ENCODE measurements at regions not wholly inside any gene's neighbourhood (a gene's known extent, or its start where the extent isn't known, plus 50 kb on each side); places are given as distances from the start of the nearest gene placed in this dataset.

DNA sequence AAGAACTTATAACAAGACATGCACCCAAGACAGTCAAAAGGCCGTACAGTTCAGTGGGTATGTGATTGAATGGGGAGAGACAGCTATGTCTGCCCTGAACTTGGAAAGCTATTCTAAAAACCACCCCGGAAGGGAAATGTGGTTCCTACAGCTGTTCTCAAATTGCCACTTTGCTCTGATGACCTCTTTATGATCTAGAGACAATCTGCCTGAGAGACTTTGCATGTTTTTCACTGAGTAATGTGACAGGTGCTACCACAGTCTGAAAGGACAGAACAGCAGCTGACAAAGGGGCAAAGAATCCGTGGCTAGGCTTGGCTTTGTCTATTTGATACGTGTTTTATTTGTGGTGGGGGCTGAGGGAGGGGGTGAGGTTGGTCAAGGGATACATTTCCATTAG, 148.3 kb upstream of the NPHP3 start:
- WGBS (ENCODE audit: low lambda C conversion rate): 17% methylated on average over 4 of the region's 4 CpGs
- CTCF ChIA-PET: interaction anchor here (1.1 kb wide), 2 partner anchors 23 to 514 kb away, joined by 3 read pairs; no protein-coding TSS in a partner anchor
- Histone ChIP-seq H3K4me1 (ENCODE audit: control insufficient read depth in 1 of 2, insufficient read depth in 2 of 2, low read depth in 1 of 2, low read length in 1 of 2) (no peaks in the 10 kb centered on the region), H4K20me1 (ENCODE audit: insufficient read depth) (no peaks in the 10 kb centered on the region), H2AFZ (ENCODE audit: low read depth) (no peak overlapping the region), H3K9ac (no peak overlapping the region), H3K4me3 (ENCODE audit: low read depth in 2 of 2, low read length in 1 of 2) (no peak overlapping the region), H3K36me3 (replicated peaks in 1 of 2; ENCODE audit: control insufficient read depth in 1 of 2, insufficient read depth in 2 of 2, low read length in 1 of 2) (no peaks in the 10 kb centered on the region), H3K27me3 (ENCODE audit: insufficient read depth) (no peaks in the 10 kb centered on the region), H3K27ac (ENCODE audit: low read depth in 2 of 2, low read length in 1 of 2) (no peak overlapping the region), H3K79me2 (ENCODE audit: insufficient read depth) (no peaks in the 10 kb centered on the region), H3K9me2 (no peaks in the 10 kb centered on the region), H3K9me3 (no peaks in the 10 kb centered on the region), H3K4me2 (no peak overlapping the region), H3F3A (replicated peaks; ENCODE audit: insufficient read depth) (no peaks in the 10 kb centered on the region)
- POLR2A ChIA-PET: no interaction called here
- TF ChIP-seq TCF12 (IDR thresholded peaks at IDR 0.05) (no peak), NRF1 (IDR thresholded peaks at IDR 0.05; ENCODE audit: low read depth, low read length) (no peak), FOXM1 (IDR thresholded peaks at IDR 0.05; ENCODE audit: low read depth) (no peak)
- TF ChIP-seq, protein P1, sequence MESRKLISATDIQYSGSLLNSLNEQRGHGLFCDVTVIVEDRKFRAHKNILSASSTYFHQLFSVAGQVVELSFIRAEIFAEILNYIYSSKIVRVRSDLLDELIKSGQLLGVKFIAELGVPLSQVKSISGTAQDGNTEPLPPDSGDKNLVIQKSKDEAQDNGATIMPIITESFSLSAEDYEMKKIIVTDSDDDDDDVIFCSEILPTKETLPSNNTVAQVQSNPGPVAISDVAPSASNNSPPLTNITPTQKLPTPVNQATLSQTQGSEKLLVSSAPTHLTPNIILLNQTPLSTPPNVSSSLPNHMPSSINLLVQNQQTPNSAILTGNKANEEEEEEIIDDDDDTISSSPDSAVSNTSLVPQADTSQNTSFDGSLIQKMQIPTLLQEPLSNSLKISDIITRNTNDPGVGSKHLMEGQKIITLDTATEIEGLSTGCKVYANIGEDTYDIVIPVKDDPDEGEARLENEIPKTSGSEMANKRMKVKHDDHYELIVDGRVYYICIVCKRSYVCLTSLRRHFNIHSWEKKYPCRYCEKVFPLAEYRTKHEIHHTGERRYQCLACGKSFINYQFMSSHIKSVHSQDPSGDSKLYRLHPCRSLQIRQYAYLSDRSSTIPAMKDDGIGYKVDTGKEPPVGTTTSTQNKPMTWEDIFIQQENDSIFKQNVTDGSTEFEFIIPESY (IDR thresholded peaks at IDR 0.05; ENCODE audit: borderline replicate concordance, low read depth): no peak
- TF ChIP-seq, protein P2, sequence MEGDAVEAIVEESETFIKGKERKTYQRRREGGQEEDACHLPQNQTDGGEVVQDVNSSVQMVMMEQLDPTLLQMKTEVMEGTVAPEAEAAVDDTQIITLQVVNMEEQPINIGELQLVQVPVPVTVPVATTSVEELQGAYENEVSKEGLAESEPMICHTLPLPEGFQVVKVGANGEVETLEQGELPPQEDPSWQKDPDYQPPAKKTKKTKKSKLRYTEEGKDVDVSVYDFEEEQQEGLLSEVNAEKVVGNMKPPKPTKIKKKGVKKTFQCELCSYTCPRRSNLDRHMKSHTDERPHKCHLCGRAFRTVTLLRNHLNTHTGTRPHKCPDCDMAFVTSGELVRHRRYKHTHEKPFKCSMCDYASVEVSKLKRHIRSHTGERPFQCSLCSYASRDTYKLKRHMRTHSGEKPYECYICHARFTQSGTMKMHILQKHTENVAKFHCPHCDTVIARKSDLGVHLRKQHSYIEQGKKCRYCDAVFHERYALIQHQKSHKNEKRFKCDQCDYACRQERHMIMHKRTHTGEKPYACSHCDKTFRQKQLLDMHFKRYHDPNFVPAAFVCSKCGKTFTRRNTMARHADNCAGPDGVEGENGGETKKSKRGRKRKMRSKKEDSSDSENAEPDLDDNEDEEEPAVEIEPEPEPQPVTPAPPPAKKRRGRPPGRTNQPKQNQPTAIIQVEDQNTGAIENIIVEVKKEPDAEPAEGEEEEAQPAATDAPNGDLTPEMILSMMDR (IDR thresholded peaks at IDR 0.05): no peak
- TF ChIP-seq, protein P3, sequence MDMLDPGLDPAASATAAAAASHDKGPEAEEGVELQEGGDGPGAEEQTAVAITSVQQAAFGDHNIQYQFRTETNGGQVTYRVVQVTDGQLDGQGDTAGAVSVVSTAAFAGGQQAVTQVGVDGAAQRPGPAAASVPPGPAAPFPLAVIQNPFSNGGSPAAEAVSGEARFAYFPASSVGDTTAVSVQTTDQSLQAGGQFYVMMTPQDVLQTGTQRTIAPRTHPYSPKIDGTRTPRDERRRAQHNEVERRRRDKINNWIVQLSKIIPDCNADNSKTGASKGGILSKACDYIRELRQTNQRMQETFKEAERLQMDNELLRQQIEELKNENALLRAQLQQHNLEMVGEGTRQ (IDR thresholded peaks at IDR 0.05; ENCODE audit: borderline replicate concordance, low read depth, low read length): no peak
- DNase-seq: no peak

DNA sequence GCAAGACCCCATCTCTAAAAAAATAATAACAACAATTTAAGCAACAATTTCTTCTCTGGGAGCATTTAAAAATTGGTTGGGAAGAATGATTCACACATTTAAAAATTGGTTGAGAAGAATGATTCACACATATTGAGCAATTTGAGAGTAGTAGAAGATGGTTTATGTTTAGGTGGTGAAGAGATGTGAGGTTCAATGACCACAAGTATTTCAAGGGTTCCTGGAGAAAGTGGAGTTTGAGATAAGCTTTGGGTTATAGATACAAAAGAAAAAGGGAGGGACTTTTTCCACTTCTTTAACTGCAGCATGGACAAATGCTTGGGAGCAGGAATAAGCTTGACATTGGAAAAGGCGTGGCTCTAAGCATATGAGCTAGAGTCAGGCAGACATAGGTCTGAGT, 145.7 kb upstream of the NPHP3 start:
- Histone ChIP-seq H3K9me3 (no peaks in the 10 kb centered on the region), H3K4me3 (ENCODE audit: low read depth in 2 of 2, low read length in 1 of 2) (no peak overlapping the region), H3K79me2 (ENCODE audit: insufficient read depth) (no peaks in the 10 kb centered on the region), H4K20me1 (ENCODE audit: insufficient read depth) (no peaks in the 10 kb centered on the region), H3F3A (replicated peaks; ENCODE audit: insufficient read depth) (no peaks in the 10 kb centered on the region), H3K27me3 (ENCODE audit: insufficient read depth) (no peaks in the 10 kb centered on the region), H3K27ac (ENCODE audit: low read depth in 2 of 2, low read length in 1 of 2) (no peak overlapping the region), H3K4me1 (ENCODE audit: control insufficient read depth in 1 of 2, insufficient read depth in 2 of 2, low read depth in 1 of 2, low read length in 1 of 2) (no peaks in the 10 kb centered on the region), H3K9me2 (no peaks in the 10 kb centered on the region), H3K36me3 (replicated peaks in 1 of 2; ENCODE audit: control insufficient read depth in 1 of 2, insufficient read depth in 2 of 2, low read length in 1 of 2) (no peaks in the 10 kb centered on the region), H2AFZ (ENCODE audit: low read depth) (no peak overlapping the region), H3K9ac (no peak overlapping the region), H3K4me2 (no peak overlapping the region)
- WGBS (ENCODE audit: low lambda C conversion rate): 50% methylated on average over 1 of the region's 1 CpG
- DNase-seq: no peak
- POLR2A ChIA-PET: no interaction called here
- CTCF ChIA-PET: no interaction called here
- TF ChIP-seq, protein P4, sequence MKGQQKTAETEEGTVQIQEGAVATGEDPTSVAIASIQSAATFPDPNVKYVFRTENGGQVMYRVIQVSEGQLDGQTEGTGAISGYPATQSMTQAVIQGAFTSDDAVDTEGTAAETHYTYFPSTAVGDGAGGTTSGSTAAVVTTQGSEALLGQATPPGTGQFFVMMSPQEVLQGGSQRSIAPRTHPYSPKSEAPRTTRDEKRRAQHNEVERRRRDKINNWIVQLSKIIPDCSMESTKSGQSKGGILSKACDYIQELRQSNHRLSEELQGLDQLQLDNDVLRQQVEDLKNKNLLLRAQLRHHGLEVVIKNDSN (IDR thresholded peaks at IDR 0.05; ENCODE audit: borderline replicate concordance, low read depth): no peak
- TF ChIP-seq RCOR1 (IDR thresholded peaks at IDR 0.05; ENCODE audit: low read length): no peak
- TF ChIP-seq SMC3 (IDR thresholded peaks at IDR 0.05; ENCODE audit: low read depth, low read length): no peak
- no peak for TF ChIP-seq NFIC (IDR thresholded peaks at IDR 0.05; ENCODE audit: borderline replicate concordance)
- TF ChIP-seq FOXM1 (IDR thresholded peaks at IDR 0.05; ENCODE audit: low read depth): no peak
- no peak for TF ChIP-seq GATA2 (CRISPR knock-in tag; IDR thresholded peaks at IDR 0.05)
- no peak for TF ChIP-seq MXI1 (IDR thresholded peaks at IDR 0.05; ENCODE audit: low read depth, low read length)
- TF ChIP-seq NRF1 (IDR thresholded peaks at IDR 0.05; ENCODE audit: low read depth, low read length): no peak
- TF ChIP-seq, protein P5, sequence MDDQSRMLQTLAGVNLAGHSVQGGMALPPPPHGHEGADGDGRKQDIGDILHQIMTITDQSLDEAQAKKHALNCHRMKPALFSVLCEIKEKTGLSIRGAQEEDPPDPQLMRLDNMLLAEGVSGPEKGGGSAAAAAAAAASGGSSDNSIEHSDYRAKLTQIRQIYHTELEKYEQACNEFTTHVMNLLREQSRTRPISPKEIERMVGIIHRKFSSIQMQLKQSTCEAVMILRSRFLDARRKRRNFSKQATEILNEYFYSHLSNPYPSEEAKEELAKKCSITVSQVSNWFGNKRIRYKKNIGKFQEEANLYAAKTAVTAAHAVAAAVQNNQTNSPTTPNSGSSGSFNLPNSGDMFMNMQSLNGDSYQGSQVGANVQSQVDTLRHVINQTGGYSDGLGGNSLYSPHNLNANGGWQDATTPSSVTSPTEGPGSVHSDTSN (IDR thresholded peaks at IDR 0.05): no peak
- TF ChIP-seq FOSL2 (IDR thresholded peaks at IDR 0.05; ENCODE audit: borderline replicate concordance, low read depth): no peak
- TF ChIP-seq, protein P1 (IDR thresholded peaks at IDR 0.05; ENCODE audit: borderline replicate concordance, low read depth): no peak
- no peak for TF ChIP-seq CHD2 (IDR thresholded peaks at IDR 0.05; ENCODE audit: low read length, partially characterized antibody)
- TF ChIP-seq ELF1 (IDR thresholded peaks at IDR 0.05): no peak
- TF ChIP-seq GABPA (IDR thresholded peaks at IDR 0.05; ENCODE audit: low read depth): no peak
- TF ChIP-seq, protein P2 (IDR thresholded peaks at IDR 0.05): no peak
